H1 (cell line): ENCODE measurements at regions not wholly inside any gene's neighbourhood (a gene's known extent, or its start where the extent isn't known, plus 50 kb on each side); places are given as distances from the start of the nearest gene placed in this dataset.

Source experiments
- POLR2A ChIP-seq, 2 experiments: IDR thresholded peaks; 1 replicate in 1 of 2; 2 replicates in 1 of 2; pipeline ENCODE4 v1.6.1; 2011; ENCODE audit warnings: low read depth in 2 of 2, low read length in 2 of 2, mild to moderate bottlenecking in 2 of 2; ENCODE audit errors: control extremely low read depth in 1 of 2
- RBBP5 ChIP-seq: IDR thresholded peaks from 2 replicates; pipeline ENCODE4 v1.7.1; 2012; ENCODE audit warnings: low read depth, mild to moderate bottlenecking, inconsistent platforms, low read length, moderate library complexity, borderline replicate concordance
- TCF12 ChIP-seq: IDR thresholded peaks from 2 replicates; pipeline ENCODE4 v1.6.1; 2011; ENCODE audit warnings: low read depth, mild to moderate bottlenecking, low read length

- no peak for TF ChIP-seq RBBP5
- TF ChIP-seq POLR2A (IDR thresholded peaks at IDR 0.05; ENCODE audit: control extremely low read depth in 1 of 2, low read depth in 2 of 2, low read length in 2 of 2): no peak
- no peak for TF ChIP-seq TCF12
Observed at GRCh38 chr4:66840178-66840577, 705.1 kb downstream of the CENPC start.
